K562 (cell line): ENCODE measurements at regions not wholly inside any gene's neighbourhood (a gene's known extent, or its start where the extent isn't known, plus 50 kb on each side); places are given as distances from the start of the nearest gene placed in this dataset.

ENCODE experiments used
- TF ChIP-seq, protein P1 (sequence below): fragments of 200-600 bp; sonication (generic); IDR thresholded peaks from one replicate; pipeline ENCODE4 v1.6.1; 2012; ENCODE audit warnings: mild to moderate bottlenecking, low read depth, low read length, inconsistent platforms

DNA sequence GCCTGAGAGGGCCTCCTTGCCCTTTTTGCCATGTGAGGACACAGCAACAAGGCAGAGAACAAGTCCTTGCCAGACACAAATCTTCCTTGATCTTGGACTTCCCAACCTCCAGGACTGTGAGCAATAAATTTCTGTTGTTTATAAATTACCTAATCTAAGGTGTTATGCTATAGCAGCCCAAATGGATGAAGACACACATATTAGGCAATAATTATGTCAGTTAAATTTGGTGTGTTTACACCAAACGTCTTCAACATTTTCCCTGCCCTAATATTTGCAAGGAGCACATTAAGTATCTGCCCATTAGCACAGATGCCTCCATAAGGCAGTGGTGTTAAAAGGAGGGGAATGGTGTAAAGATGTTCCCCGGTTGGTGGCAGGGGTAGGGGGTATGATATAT lies 94.8 kb downstream of the ETS2 start (continued):
- TF ChIP-seq, protein P1, sequence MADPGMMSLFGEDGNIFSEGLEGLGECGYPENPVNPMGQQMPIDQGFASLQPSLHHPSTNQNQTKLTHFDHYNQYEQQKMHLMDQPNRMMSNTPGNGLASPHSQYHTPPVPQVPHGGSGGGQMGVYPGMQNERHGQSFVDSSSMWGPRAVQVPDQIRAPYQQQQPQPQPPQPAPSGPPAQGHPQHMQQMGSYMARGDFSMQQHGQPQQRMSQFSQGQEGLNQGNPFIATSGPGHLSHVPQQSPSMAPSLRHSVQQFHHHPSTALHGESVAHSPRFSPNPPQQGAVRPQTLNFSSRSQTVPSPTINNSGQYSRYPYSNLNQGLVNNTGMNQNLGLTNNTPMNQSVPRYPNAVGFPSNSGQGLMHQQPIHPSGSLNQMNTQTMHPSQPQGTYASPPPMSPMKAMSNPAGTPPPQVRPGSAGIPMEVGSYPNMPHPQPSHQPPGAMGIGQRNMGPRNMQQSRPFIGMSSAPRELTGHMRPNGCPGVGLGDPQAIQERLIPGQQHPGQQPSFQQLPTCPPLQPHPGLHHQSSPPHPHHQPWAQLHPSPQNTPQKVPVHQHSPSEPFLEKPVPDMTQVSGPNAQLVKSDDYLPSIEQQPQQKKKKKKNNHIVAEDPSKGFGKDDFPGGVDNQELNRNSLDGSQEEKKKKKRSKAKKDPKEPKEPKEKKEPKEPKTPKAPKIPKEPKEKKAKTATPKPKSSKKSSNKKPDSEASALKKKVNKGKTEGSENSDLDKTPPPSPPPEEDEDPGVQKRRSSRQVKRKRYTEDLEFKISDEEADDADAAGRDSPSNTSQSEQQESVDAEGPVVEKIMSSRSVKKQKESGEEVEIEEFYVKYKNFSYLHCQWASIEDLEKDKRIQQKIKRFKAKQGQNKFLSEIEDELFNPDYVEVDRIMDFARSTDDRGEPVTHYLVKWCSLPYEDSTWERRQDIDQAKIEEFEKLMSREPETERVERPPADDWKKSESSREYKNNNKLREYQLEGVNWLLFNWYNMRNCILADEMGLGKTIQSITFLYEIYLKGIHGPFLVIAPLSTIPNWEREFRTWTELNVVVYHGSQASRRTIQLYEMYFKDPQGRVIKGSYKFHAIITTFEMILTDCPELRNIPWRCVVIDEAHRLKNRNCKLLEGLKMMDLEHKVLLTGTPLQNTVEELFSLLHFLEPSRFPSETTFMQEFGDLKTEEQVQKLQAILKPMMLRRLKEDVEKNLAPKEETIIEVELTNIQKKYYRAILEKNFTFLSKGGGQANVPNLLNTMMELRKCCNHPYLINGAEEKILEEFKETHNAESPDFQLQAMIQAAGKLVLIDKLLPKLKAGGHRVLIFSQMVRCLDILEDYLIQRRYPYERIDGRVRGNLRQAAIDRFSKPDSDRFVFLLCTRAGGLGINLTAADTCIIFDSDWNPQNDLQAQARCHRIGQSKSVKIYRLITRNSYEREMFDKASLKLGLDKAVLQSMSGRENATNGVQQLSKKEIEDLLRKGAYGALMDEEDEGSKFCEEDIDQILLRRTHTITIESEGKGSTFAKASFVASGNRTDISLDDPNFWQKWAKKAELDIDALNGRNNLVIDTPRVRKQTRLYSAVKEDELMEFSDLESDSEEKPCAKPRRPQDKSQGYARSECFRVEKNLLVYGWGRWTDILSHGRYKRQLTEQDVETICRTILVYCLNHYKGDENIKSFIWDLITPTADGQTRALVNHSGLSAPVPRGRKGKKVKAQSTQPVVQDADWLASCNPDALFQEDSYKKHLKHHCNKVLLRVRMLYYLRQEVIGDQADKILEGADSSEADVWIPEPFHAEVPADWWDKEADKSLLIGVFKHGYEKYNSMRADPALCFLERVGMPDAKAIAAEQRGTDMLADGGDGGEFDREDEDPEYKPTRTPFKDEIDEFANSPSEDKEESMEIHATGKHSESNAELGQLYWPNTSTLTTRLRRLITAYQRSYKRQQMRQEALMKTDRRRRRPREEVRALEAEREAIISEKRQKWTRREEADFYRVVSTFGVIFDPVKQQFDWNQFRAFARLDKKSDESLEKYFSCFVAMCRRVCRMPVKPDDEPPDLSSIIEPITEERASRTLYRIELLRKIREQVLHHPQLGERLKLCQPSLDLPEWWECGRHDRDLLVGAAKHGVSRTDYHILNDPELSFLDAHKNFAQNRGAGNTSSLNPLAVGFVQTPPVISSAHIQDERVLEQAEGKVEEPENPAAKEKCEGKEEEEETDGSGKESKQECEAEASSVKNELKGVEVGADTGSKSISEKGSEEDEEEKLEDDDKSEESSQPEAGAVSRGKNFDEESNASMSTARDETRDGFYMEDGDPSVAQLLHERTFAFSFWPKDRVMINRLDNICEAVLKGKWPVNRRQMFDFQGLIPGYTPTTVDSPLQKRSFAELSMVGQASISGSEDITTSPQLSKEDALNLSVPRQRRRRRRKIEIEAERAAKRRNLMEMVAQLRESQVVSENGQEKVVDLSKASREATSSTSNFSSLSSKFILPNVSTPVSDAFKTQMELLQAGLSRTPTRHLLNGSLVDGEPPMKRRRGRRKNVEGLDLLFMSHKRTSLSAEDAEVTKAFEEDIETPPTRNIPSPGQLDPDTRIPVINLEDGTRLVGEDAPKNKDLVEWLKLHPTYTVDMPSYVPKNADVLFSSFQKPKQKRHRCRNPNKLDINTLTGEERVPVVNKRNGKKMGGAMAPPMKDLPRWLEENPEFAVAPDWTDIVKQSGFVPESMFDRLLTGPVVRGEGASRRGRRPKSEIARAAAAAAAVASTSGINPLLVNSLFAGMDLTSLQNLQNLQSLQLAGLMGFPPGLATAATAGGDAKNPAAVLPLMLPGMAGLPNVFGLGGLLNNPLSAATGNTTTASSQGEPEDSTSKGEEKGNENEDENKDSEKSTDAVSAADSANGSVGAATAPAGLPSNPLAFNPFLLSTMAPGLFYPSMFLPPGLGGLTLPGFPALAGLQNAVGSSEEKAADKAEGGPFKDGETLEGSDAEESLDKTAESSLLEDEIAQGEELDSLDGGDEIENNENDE, result no peak
